H1 (cell line): ENCODE measurements at regions not wholly inside any gene's neighbourhood (a gene's known extent, or its start where the extent isn't known, plus 50 kb on each side); places are given as distances from the start of the nearest gene placed in this dataset.

Source experiments
- BRCA1 ChIP-seq: IDR thresholded peaks from 2 replicates; pipeline ENCODE4 v1.6.1; 2012; ENCODE audit warnings: low read depth, low read length, improper control_type of control experiment
- CBX5 ChIP-seq: fragments of 300-800, 300-1000 bp; sonication (generic); IDR thresholded peaks from 2 replicates; pipeline ENCODE4 v1.7.1; 2016; ENCODE audit warnings: antibody characterized with exemption, low read length, low read depth
- CHD1 ChIP-seq: IDR thresholded peaks from 2 replicates; pipeline ENCODE4 v1.6.1; 2012; ENCODE audit warnings: low read depth, low read length, improper control_type of control experiment
- CHD7 ChIP-seq: fragments of 300-600 bp; sonication (generic); IDR thresholded peaks from 2 replicates; pipeline ENCODE4 v1.7.1; 2012; ENCODE audit warnings: low read length, moderate library complexity, mild to moderate bottlenecking, inconsistent platforms; ENCODE audit not compliant: insufficient replicate concordance
- CREB1 ChIP-seq: IDR thresholded peaks from 2 replicates; pipeline ENCODE4 v1.6.1; 2012; ENCODE audit warnings: inconsistent platforms
- EP300 ChIP-seq, 2 experiments: IDR thresholded peaks; 1 replicate in 1 of 2; 2 replicates in 1 of 2; pipeline ENCODE4 v1.6.1; 2011 to 2012; ENCODE audit warnings: low read depth in 2 of 2, low read length in 2 of 2, mild to moderate bottlenecking in 2 of 2, borderline replicate concordance in 1 of 2, inconsistent platforms in 1 of 2, moderate library complexity in 1 of 2
- FOSL1 ChIP-seq: IDR thresholded peaks from 2 replicates; pipeline ENCODE4 v1.6.1; 2011; ENCODE audit warnings: mild to moderate bottlenecking, low read depth, low read length, moderate library complexity; ENCODE audit not compliant: insufficient read depth
- JUN ChIP-seq: IDR thresholded peaks from 2 replicates; pipeline ENCODE4 v1.6.1; 2011; ENCODE audit warnings: low read depth, mild to moderate bottlenecking, improper control_type of control experiment, low read length
- POLR2A ChIP-seq, 2 experiments: IDR thresholded peaks; 1 replicate in 1 of 2; 2 replicates in 1 of 2; pipeline ENCODE4 v1.6.1; 2011; ENCODE audit warnings: low read depth in 2 of 2, low read length in 2 of 2, mild to moderate bottlenecking in 2 of 2; ENCODE audit errors: control extremely low read depth in 1 of 2
- RAD21 ChIP-seq, 2 experiments: IDR thresholded peaks in 1 of 2; conservative IDR thresholded peaks in 1 of 2; 2 replicates each; pipeline ENCODE4 v1.6.1; 2011; ENCODE audit warnings: low read depth in 2 of 2, low read length in 2 of 2, improper control_type of control experiment in 1 of 2, inconsistent platforms in 1 of 2, mild to moderate bottlenecking in 1 of 2, moderate library complexity in 1 of 2
- RBBP5 ChIP-seq: IDR thresholded peaks from 2 replicates; pipeline ENCODE4 v1.7.1; 2012; ENCODE audit warnings: low read depth, mild to moderate bottlenecking, inconsistent platforms, low read length, moderate library complexity, borderline replicate concordance
- RXRA ChIP-seq: IDR thresholded peaks from 2 replicates; pipeline ENCODE4 v1.6.1; 2011; ENCODE audit warnings: low read depth, mild to moderate bottlenecking, low read length, moderate library complexity; ENCODE audit not compliant: insufficient read depth
- TCF12 ChIP-seq: IDR thresholded peaks from 2 replicates; pipeline ENCODE4 v1.6.1; 2011; ENCODE audit warnings: low read depth, mild to moderate bottlenecking, low read length

DNA sequence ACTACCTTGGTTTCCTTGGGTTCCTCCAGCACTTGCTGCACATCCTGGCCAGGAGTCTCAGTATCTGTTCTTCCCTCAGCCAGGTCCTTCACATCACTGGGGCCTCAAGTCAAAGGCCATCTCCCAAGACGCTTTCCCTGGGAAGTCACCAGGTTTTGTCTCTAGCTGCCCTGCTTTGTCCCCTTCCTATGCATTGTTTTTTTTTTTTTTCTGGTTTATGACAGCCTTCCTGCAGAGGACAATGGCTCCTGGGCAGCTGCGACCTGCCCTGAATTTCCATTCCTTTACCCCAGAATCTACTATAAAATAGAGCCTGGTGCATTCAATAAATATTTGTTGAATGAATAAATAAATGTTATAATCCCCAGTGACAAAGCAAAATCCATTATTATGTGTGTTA is 687.3 kb downstream of the QKI start (continued):
- TF ChIP-seq CHD7 (no peak), RBBP5 (no peak), CBX5 (no peak), CREB1 (no peak), CHD1 (no peak), FOSL1 (no peak), RXRA (no peak), RAD21 (IDR thresholded peaks at IDR 0.05 in 1 of 2, conservative IDR thresholded peaks at IDR 0.05 in 1 of 2; ENCODE audit: low read depth in 2 of 2, low read length in 2 of 2) (no peak), BRCA1 (no peak), TCF12 (no peak), EP300 (IDR thresholded peaks at IDR 0.05; ENCODE audit: borderline replicate concordance in 1 of 2, low read depth in 2 of 2, low read length in 2 of 2) (no peak), JUN (no peak), POLR2A (IDR thresholded peaks at IDR 0.05; ENCODE audit: control extremely low read depth in 1 of 2, low read depth in 2 of 2, low read length in 2 of 2) (no peak)
